ENCODE measurements at regions not wholly inside any gene's neighbourhood (a gene's known extent, or its start where the extent isn't known, plus 50 kb on each side); places are given as distances from the start of the nearest gene placed in this dataset.

DNA sequence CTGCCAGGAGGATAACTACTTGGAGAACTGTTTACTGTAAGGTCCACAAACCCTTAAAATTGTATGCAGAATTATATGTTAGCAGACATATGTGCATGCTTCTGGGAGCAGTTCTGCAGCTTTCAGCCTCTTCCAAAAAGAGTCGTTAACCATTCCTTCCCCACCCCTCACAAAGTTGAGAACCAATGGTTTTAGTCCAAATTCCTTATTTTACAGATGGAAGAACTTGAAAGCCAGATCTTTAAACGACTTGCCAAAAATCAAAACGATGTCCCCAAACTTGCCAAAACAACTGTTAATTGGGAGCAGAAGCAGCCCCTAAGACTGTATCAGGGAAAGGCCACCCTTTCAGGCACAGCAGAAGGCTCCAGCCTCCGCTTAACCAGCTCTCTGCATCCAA, 266.4 kb upstream of the ANKRD55 start:
- TF ChIP-seq, protein P1, sequence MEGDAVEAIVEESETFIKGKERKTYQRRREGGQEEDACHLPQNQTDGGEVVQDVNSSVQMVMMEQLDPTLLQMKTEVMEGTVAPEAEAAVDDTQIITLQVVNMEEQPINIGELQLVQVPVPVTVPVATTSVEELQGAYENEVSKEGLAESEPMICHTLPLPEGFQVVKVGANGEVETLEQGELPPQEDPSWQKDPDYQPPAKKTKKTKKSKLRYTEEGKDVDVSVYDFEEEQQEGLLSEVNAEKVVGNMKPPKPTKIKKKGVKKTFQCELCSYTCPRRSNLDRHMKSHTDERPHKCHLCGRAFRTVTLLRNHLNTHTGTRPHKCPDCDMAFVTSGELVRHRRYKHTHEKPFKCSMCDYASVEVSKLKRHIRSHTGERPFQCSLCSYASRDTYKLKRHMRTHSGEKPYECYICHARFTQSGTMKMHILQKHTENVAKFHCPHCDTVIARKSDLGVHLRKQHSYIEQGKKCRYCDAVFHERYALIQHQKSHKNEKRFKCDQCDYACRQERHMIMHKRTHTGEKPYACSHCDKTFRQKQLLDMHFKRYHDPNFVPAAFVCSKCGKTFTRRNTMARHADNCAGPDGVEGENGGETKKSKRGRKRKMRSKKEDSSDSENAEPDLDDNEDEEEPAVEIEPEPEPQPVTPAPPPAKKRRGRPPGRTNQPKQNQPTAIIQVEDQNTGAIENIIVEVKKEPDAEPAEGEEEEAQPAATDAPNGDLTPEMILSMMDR (conservative IDR thresholded peaks at IDR 0.05; ENCODE audit: low read depth, low read length): no peak
- no peak for TF ChIP-seq EZH2 (IDR thresholded peaks at IDR 0.05; ENCODE audit: borderline replicate concordance, low read depth, low read length, poor library complexity, severe bottlenecking)
